ENCODE measurements at regions not wholly inside any gene's neighbourhood (a gene's known extent, or its start where the extent isn't known, plus 50 kb on each side); places are given as distances from the start of the nearest gene placed in this dataset.

DNA sequence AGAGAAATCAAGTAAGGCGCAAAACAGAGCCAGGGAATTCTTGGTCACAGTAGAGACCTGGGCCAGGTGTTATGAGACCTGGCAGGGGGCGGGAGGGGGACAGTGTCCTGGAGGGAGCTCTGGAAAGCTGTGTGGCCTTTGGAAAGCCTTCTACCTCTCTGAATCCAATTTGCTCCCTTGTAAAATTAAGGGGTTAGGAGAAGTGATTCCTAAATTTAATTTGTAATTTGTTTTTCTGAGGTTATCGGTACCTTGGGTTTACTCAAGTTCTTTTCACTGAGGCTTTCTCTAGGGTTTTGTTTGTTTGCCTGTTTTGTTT, 920.8 kb downstream of the TYW1 start:
- TF ChIP-seq, protein P1, sequence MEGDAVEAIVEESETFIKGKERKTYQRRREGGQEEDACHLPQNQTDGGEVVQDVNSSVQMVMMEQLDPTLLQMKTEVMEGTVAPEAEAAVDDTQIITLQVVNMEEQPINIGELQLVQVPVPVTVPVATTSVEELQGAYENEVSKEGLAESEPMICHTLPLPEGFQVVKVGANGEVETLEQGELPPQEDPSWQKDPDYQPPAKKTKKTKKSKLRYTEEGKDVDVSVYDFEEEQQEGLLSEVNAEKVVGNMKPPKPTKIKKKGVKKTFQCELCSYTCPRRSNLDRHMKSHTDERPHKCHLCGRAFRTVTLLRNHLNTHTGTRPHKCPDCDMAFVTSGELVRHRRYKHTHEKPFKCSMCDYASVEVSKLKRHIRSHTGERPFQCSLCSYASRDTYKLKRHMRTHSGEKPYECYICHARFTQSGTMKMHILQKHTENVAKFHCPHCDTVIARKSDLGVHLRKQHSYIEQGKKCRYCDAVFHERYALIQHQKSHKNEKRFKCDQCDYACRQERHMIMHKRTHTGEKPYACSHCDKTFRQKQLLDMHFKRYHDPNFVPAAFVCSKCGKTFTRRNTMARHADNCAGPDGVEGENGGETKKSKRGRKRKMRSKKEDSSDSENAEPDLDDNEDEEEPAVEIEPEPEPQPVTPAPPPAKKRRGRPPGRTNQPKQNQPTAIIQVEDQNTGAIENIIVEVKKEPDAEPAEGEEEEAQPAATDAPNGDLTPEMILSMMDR (IDR thresholded peaks at IDR 0.05): no peak
- no peak for TF ChIP-seq POLR2A (IDR thresholded peaks at IDR 0.05)
